Ecto neural progenitor cell (in vitro differentiated cells): ENCODE measurements at regions not wholly inside any gene's neighbourhood (a gene's known extent, or its start where the extent isn't known, plus 50 kb on each side); places are given as distances from the start of the nearest gene placed in this dataset.

Source experiments
- DNase-seq: peaks from one replicate; pipeline ENCODE4 v3.0.0-alpha.2; 2018; ENCODE audit warnings: low spot score

DNA sequence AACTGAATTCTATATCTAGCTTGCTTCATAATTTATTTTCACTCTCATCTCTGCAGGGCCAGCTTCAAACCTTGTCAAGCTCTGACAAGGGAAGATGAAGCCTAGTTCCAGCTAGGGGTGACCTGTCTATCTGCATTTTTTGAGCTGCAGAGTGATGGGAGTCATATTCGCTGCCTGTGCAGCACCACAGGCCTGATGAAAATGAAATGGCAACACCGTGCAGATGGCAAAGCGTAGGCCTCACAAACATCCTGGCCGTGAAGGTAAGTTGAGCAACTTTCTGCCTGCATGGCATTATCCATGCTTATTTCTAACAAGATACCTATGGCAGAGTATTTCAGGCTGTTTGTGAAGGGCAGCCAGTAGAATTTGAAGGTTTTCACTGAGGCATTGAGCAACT, 86.4 kb upstream of the C1QTNF9B start:
- DNase-seq, result no peak

DNA sequence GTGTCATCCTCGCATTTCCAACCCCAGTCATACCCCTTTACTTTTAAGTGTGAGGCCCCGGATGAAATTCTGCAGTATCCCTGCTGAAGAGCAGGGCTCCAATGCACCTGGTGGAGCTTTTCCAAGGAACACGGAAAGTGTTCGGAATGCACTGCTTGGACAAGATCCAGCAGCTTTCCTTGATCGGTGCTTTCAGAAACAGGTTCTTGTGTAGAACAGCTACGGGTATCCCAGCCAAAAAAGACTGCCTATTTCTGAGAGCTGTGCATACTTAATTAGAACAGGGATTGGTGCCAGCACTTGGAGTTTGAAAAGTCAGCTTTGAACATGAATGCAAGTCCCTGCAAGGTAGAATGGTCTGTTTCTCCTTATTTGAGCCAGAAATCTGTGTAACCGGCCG, 87.2 kb upstream of the C1QTNF9B start:
- DNase-seq, result no peak

DNA sequence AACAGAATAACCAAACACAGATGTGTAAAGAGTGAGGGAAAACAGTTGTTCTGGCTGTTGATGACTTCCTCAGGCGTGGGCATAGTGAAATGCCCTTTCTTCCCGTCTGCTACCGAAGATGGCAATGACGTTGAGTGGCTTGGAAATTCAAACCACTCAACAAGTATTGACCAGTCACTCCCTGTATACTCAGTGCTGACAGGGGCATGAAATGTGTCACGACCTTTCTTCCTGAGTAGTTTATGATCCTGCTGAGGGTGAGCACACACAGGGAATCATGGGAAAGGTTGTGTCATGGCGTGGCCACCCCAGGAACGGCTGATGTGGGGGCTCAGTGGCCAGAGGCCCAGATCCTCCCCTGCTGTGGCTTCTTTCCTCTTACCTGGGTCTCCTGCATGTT, 87.8 kb upstream of the C1QTNF9B start:
- DNase-seq, result no peak

DNA sequence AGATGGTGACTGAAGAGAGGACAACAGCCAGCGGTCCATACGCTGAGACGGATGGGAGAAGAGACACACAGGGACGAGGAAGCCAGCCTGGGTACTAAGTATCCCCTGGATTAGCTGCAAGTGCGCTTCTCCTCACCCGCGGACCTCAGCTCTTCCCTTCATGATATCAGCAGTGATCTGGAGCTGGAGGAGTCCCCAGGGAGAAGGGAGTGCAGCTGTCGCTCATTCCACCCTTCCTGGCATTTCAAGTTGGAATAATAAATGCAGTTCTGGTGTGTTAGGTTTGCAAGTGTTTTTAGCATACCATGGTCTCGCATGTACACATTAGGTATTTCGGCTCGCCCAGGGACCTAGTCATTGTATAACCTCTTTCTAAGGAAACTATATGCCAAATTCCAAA, 88.5 kb upstream of the C1QTNF9B start:
- no peak for DNase-seq

DNA sequence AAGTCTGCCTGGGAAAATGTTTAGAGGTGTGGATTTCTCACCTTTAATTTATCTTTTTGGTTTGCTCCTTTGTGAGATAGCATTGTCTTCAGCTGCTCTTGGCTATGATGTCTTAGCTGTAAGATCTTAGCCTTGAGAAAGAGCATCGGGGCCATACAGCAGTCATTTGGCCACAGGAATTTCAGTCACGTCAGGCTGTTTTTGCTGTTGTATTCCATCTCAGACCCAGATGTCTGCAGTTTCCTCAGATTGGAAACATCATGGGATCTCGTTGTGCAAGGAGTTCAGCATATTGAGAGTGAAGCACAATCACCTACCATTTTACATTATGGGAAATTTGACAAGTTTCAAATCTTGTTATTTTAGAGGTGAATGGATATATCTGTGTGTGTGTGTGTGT, 89.3 kb upstream of the C1QTNF9B start:
- no peak for DNase-seq

DNA sequence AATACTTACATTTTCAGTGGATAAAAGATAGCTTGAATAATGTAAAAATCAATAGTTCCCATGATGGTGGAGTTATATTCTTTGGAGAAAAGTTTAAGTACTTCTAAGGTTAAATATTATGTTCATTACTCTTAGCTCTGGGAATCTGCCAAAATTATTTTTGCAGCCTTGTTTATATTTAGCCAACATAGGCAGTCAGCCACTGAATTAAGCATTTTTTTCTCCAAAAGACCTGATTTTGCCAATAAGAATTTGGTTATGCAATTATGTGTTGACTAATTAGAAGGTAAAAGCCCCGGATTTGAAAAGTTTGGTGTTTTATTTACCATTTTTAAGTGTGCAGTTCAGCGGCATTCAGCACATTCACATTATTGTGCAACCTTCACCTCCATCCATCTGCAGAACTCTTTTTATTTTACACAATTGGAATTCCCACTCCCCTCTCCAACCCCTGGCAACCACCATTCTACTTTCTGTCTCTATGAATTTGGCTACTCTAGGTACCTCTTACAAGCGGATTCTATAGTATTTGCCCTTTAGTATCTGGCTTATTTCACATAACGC, 90.1 kb upstream of the C1QTNF9B start:
- DNase-seq, result no peak

DNA sequence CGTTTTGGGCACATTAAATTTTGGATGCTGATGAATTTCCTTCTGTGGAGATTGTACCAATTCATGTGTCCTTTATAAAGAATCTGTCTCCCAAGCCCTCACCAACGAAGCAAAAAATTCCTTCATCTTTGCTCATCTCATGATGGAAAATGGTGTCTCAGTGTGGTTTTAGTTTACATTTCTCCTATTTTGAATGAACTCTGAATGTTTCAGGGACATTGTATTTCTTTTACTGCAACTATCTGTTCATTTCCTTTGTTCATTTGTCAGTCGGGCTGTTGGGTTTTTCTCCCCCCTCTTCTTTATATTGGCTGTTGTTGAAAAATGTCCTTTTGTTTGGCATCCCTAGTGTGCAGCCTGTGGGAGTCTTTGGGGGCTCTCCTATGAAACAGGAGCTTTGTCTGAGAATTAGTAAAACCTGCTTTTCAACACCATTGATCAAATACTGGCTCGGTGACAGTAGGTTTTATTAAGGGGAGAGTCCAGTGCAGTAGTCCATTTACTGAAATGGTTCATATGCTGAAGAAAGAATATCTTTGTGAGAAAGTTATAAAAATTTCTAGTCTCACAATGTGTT, 91.3 kb upstream of the C1QTNF9B start:
- no peak for DNase-seq

DNA sequence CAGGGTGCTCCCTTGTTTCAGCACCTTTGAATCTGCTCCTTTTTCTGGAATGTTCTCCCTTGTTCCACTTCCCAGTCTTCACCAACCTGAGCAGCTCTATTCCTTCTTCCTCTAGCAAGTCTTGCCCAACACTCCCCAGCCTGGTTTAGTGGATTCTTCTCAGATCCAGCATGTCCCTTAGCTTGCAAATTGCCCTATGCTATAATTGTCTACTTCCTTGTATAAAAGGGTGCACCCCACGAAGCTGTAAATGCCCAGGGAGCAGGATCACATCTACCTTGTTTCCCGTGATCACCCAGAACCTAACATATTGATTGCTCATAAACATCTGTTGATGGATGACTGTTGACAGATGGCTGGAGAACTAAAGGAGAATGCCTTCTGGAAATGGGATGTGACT, 93.2 kb upstream of the C1QTNF9B start:
- no peak for DNase-seq

DNA sequence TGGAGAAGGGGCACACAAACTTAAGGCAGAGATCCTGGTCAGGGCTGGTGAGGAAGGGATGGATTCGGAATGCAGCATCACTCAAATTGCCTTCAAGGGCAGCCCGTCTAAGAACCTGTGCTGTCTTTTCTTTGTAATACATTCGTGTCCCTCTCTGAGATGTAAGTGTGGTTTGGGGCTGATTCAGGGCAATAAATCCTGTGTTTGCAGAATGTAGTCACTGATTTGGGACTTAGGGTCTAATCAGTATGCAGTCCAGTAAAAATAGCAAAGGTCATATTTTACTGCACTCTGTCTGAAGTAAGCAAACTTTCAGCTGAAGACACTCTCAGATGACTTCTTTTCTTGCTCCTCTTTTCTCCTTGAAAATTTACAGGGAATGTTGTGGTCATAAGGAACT, 93.8 kb upstream of the C1QTNF9B start:
- DNase-seq, result no peak

DNA sequence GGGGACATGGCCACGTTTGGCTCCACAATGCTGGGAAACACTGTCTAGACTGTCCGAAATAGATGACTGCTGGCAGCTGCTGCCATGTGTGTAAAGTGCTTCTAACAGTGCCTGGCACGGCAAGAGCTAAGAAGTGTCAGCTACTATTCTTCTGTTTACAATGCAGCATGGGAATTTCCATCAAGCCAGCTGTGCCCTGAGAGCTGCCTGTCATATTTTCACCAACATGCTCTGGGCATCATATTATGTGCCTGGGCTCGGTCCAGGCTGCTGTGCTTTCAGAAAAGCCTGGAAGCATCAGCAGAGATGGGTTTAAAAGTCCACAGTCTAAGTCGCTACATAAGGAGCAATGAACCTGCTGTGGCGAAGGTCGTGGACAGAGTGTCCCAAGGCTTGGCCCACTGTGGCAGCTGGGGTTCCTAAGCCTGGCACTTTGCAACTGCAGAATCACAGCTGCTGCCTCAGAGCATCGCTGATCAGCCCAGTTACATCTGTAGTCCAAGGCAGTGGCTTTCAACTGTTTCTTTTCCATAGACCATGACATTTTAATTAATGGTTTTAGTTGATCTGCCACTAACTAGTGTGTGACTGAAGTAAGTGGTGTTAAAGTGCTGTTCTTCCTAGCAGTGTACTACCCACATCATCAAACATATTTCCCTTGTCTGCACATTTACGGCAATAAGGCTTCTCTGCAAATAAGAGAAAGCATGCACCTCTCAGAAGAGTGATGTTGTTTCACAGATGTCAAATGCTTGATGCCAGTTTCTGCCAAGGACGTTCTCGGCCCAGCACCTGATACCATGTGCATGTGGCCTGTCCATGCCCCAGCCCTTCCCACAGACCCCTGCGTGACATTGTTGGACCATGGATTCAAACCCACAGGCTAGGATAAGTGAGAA, 95.7 kb upstream of the C1QTNF9B start:
- no peak for DNase-seq

DNA sequence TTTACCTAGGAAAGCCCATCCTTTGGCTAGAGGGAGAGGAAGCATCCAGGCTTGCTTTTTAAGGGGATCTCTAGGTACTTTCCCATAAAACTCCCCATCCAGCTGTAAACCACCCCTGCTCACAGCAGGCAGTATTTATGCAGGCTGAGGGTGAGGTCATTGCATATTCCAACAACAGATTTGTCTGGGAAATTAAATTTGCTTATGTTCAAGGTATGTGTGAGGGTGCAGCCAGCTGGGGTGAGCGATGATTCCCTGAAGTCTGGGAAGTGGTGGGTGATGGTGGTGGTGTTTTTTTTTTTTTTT, 96.3 kb upstream of the C1QTNF9B start:
- no peak for DNase-seq

DNA sequence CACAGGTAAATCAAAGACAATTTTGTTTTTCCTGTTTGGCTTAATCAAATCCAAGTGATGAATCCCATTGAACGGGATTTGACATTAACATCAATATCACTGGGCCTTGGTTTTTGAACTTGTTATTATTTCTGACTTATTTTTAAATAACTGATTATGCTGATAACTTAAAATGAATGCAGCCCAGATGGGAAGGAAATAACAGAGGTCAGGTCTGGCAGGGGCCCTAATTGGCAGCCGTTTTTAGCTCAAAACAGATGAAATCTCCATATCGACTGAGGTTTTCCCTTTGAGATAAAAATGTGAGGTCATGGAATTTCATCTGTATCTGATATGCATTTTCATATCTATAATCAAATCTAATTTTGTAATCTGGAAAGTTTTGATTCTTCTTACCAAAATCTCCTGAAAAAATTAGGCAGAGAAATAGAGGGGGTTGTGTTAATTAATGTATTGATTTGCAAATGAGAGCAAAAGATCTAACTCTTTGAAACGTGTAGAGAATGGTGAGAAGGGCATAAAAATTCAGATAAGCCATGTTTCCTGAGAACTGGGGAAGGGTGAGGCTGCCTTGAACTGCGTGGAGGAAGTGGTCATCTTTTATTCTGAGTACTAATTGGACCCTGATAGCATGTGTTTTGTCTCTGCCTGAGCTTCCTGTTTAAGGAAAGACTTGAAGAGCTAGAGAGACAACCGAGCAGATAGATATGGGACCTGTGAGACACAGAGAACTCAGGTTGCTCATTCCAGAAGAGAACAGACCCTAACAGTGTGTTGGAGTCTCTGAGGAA, 98.2 kb upstream of the C1QTNF9B start:
- DNase-seq, result no peak

DNA sequence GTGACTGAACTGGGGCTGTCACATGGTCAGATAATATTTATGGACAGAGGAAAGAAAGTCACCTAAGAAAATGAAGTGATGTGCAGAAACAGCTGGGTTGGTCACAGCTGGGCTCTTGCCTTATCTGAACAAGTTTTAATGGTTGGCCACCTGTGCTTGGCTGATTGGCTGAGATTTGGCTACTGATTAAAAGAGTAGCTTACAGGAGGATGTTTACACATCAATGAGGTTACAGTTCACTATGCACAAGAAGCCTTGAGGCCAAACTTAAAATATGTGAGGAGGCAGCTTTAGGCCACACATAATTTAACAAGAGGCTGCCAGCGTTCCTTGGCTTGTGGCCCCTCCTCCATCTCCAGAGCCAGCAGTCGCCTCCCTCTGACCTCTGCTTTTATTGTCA, 99.2 kb upstream of the C1QTNF9B start:
- no peak for DNase-seq

DNA sequence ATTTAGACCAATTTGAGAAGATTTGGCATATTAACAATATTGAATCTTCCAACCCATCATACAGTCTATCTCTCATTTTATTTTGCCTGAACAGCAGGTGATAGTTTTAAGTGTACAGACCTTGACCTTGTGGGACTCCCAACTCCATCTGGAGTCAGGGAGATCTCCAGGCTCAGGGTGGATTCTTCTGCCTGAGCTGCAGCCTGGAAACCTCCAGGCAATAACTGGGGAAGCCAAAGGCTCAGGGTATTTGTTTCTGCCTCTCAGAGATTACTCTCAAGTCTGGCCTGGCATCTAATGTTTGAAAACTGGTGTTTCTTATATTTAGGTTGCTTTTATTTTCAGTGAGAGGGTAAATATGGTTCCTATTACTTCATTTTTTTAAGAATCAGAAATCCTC, 102.1 kb upstream of the C1QTNF9B start:
- no peak for DNase-seq

DNA sequence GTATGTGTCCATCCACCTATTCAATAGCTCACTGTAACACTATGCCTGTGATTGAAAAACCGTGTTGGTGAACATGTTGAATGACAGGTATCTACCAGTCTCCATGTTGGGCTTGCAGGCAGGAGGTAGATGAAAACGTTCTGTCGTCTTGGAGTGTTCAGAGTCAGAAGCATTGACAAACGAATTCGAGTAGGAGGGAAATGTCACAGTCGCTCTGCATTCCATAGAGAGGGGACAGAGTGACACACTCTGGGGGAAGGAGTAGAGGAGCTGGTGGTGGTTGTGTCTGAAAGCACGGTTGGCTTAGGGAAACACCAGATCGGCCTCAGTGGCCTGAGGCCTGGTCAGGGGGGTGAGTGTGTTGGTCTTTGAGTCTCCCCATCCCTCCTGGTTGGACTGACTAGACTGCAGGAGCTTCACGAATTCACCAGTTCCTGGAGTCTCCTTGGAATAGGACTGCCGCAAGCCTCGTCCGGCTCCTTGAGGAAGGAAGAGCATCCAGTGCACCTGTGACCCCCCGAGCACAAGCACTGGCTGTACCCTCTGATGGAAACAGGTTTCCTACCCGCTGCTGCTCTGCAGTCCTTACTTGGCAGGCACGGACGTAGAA, 105.0 kb upstream of the C1QTNF9B start:
- DNase-seq, result no peak

DNA sequence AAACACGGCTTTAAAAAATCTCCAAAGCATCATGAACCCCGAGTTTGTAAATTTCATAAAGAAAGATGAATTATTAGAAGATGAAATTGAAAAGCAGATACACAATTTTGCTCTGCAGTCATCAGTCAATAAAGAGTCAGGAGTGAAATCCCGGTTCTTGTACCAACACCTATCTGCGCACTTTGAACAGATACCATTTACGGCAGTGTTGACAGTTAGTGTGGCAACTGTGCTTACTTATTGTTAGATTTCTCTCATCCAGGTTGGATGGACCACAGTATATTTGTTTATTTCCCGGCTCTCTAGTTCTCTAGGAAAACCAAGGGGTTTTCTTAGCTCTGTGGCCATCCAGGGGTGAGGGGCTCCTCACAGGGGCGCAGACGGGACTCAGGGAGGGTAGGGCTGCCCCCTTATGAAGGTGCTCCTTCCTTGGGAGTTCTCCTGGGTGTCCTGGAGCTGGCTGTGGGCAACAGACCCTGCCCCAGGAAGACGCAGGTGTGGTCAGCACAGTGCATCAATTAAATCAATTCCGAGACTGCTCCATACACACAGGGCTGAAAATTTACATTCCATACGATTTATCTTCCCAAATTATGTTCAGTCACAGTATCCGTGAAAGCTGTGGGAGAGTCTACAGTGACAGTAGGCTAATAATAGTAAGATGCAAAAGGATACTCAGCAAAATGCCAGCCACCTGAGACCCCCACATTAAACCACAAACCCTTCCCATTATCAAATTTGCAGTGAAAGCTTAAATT, 107.0 kb upstream of the C1QTNF9B start:
- DNase-seq, result no peak

DNA sequence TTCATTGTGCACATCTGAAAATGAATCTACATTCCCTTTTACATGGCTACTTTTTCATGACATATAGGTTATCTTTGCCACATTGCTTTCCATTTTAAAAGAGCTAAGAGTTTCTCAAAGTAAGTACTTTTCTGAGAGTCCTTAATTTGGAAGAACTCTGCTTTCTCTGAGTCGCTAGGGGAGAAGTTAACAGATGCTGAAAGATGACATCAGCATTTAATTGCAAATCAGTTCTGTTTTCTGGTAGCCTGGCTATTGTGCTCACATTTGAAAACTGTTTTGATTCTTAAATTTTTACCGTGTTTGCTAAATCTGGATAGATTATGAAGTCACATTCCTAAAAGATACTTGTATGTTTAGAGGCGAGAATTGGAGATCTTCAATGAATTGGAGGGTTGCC, 107.7 kb upstream of the C1QTNF9B start:
- DNase-seq, result no peak

DNA sequence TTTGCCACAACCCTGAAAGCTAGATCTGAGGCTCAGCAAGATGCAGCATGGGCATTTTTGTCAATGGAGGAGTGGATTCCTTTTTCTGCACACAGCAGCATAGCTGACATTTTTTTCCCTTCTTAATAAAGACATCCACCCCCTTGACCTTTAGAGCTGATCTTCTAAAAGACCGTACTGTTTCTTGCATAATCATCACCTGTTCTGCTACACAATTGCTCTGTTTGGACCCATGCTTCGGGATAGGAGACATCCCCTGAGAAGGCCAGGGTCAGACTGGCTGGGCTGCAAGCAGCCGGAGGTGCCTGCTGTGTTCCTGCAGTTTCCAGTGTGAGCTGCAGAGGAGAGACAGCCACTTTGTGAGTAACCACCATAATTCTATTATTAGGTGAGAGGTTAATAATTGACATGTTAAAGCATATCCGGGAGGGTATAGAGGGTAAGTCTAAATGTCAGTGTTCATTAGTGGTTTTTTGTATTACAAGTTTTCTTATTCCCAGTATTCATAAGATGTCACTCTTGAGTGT, 108.5 kb upstream of the C1QTNF9B start:
- DNase-seq, result no peak

DNA sequence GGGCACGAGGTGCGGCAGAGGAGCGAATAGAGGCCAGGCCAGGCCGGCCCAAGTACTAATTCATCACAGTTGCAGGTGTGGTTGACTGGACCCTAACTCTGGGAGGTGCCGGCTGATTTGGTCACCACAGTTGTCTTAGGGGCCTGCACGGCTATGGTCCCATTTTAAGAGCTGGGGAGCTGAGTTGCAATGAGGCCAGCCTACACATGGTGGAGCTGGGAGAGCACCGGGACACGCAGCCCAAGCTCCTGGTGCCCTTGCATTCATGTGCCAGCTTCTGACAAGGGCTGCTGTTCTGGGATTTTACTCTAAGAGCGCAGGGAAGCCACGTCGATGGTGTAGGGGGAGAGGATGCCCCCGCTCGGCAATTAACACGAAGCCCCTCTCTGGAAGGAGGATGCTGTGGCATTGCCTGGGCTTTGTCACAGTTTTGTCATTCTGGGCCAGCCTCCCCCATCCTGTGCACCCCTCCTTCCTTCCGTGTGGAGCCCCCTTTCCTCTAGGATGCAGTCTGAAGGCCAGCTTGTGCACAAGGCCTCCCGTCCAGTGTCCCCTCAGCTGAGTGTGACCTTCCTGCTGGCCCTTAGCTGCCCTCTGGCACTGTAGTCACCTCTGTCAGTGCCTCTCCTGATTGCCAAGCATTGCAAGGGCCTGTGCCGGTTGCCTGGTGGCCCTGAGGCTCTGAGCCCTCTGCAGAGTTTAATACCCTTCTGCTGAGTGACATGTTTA, 109.4 kb upstream of the C1QTNF9B start:
- DNase-seq, result no peak

DNA sequence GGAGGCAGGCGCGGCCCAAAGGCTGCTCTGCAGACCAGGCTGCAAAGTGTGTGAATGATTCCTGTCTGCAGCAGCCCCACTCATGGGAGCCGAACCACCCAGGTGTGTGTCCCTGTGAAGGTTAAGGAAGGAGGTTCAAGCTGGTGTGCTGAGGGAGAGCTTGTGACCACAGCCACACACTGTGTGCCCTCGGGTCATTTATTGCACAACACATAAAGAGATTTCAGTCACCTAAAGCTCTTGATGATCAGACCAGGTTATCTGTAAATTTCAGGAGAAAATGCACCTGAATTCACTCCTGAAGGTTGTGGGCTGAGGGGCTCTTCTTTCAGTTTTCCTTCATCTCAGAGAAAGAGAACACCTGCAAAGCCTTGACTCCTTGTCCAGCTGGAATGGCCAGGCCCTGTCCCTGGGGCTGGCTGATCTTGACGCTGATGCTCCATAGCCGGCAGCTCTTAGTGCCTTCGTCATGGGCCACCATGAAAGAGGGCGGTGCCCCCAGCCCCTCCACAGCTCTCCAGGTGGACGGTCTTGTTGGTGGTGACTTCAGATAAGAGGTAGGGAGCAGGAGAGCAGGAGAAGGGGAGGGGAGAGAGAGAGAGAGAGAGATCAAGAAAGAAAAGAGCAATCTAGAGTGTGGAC, 110.8 kb upstream of the C1QTNF9B start:
- no peak for DNase-seq
